ENCODE measurements at regions not wholly inside any gene's neighbourhood (a gene's known extent, or its start where the extent isn't known, plus 50 kb on each side); places are given as distances from the start of the nearest gene placed in this dataset.

GRCh38 chr4:123573866-123574508, 177.4 kb downstream of the SPRY1 start:
- DNase-seq (ENCODE audit: low spot score): no peak

GRCh38 chr4:123575291-123575690, 178.7 kb downstream of the SPRY1 start:
- DNase-seq (ENCODE audit: low spot score): no peak

- no peak for DNase-seq (ENCODE audit: low spot score)
Measured at GRCh38 chr4:123577225-123577906, 180.8 kb downstream of the SPRY1 start.

- DNase-seq (ENCODE audit: low spot score): no peak
Measured at GRCh38 chr4:123578276-123579029, 181.9 kb downstream of the SPRY1 start.

- no peak for DNase-seq (ENCODE audit: low spot score)
Measured at GRCh38 chr4:123579961-123580360, 183.4 kb downstream of the SPRY1 start.

GRCh38 chr4:123580981-123581664, 184.5 kb downstream of the SPRY1 start:
- no peak for DNase-seq (ENCODE audit: low spot score)

GRCh38 chr4:123581802-123582201, 185.2 kb downstream of the SPRY1 start:
- DNase-seq (ENCODE audit: low spot score): no peak

GRCh38 chr4:123583043-123583442, 186.4 kb downstream of the SPRY1 start:
- DNase-seq (ENCODE audit: low spot score): no peak

- DNase-seq (ENCODE audit: low spot score): no peak
Measured at GRCh38 chr4:123585111-123585510, 188.5 kb downstream of the SPRY1 start.

- no peak for DNase-seq (ENCODE audit: low spot score)
Measured at GRCh38 chr4:123587983-123588494, 191.4 kb downstream of the SPRY1 start.

- no peak for DNase-seq (ENCODE audit: low spot score)
Measured at GRCh38 chr4:123588631-123589241, 192.1 kb downstream of the SPRY1 start.

GRCh38 chr4:123589301-123589700, 192.7 kb downstream of the SPRY1 start:
- DNase-seq (ENCODE audit: low spot score): no peak

GRCh38 chr4:123591875-123592274, 195.3 kb downstream of the SPRY1 start:
- no peak for DNase-seq (ENCODE audit: low spot score)

GRCh38 chr4:123593655-123594054, 197.1 kb downstream of the SPRY1 start:
- no peak for DNase-seq (ENCODE audit: low spot score)

- DNase-seq (ENCODE audit: low spot score): no peak
Measured at GRCh38 chr4:123596805-123597204, 200.2 kb downstream of the SPRY1 start.

- DNase-seq (ENCODE audit: low spot score): no peak
Measured at GRCh38 chr4:123597586-123597985, 201.0 kb downstream of the SPRY1 start.

- no peak for DNase-seq (ENCODE audit: low spot score)
Measured at GRCh38 chr4:123598331-123598730, 201.7 kb downstream of the SPRY1 start.

GRCh38 chr4:123599061-123599919, 202.7 kb downstream of the SPRY1 start:
- no peak for DNase-seq (ENCODE audit: low spot score)

- DNase-seq (ENCODE audit: low spot score): no peak
Measured at GRCh38 chr4:123599920-123600810, 203.6 kb downstream of the SPRY1 start.
